K562 (cell line): ENCODE measurements at regions not wholly inside any gene's neighbourhood (a gene's known extent, or its start where the extent isn't known, plus 50 kb on each side); places are given as distances from the start of the nearest gene placed in this dataset.

ENCODE experiments used
- BCLAF1 ChIP-seq, 2 experiments: fragments of 450-650 bp in 1 of 2; IDR thresholded peaks; 2 replicates each; pipeline ENCODE4 v1.6.1; 2011 to 2017; ENCODE audit warnings: low read depth in 2 of 2, antibody characterized with exemption in 1 of 2, borderline replicate concordance in 1 of 2, low read length in 1 of 2, mild to moderate bottlenecking in 1 of 2, mixed read lengths in 1 of 2; ENCODE audit not compliant: control insufficient read depth in 1 of 2
- CEBPG ChIP-seq, 3 experiments: fragments of 200-800 bp in 1 of 3; sonication (Bioruptor generic) in 1 of 3; sonication (generic) in 1 of 3; formaldehyde crosslinking in 1 of 3; IDR thresholded peaks in 2 of 3; conservative IDR thresholded peaks in 1 of 3; 2 replicates each; pipeline versions ENCODE4 v1.6.1 to v1.8.0; 2016 to 2022; ENCODE audit warnings: missing compliant biosample characterization in 2 of 3, missing genetic modification characterization in 2 of 3, mild to moderate bottlenecking in 1 of 3, missing genetic modification reagents in 1 of 3
- HLTF ChIP-seq: fragments of 450-650 bp; IDR thresholded peaks from 2 replicates; pipeline ENCODE4 v1.6.1; 2016
- POLR3A ChIP-seq: IDR thresholded peaks from 2 replicates; pipeline ENCODE4 v1.6.1; 2011; ENCODE audit warnings: borderline replicate concordance, mild to moderate bottlenecking, moderate library complexity; ENCODE audit not compliant: insufficient read length, insufficient read depth; ENCODE audit errors: extremely low read depth
- SRSF3 ChIP-seq: fragments of 200-400 bp; formaldehyde crosslinking; IDR thresholded peaks from 2 replicates; pipeline ENCODE4 v1.6.1; 2016; ENCODE audit warnings: mild to moderate bottlenecking, low read length, moderate library complexity; ENCODE audit not compliant: insufficient read depth
- ZZZ3 ChIP-seq: fragments of 450-650 bp; IDR thresholded peaks from 2 replicates; pipeline ENCODE4 v1.6.1; 2016; ENCODE audit warnings: antibody characterized with exemption, mild to moderate bottlenecking, moderate library complexity

- TF ChIP-seq BCLAF1 (IDR thresholded peaks at IDR 0.05; ENCODE audit: borderline replicate concordance in 1 of 2, control insufficient read depth in 1 of 2, low read depth in 2 of 2, low read length in 1 of 2), result no peak
- no peak for TF ChIP-seq HLTF
- no peak for TF ChIP-seq SRSF3
- no peak for TF ChIP-seq ZZZ3
- no peak for TF ChIP-seq CEBPG (CRISPR knock-in tag; IDR thresholded peaks at IDR 0.05)
- no peak for TF ChIP-seq CEBPG (tag; conservative IDR thresholded peaks at IDR 0.05 in 1 of 2, IDR thresholded peaks at IDR 0.05 in 1 of 2)
- TF ChIP-seq POLR3A, result no peak
Observed at GRCh38 chr11:45518833-45519535, 146.4 kb downstream of the CHST1 start (continued).
